ENCODE measurements at regions not wholly inside any gene's neighbourhood (a gene's known extent, or its start where the extent isn't known, plus 50 kb on each side); places are given as distances from the start of the nearest gene placed in this dataset.
A peak's percentile ranks its signal among the peaks of the same experiment; 100 is the strongest.

- ATAC-seq: no peak
- TF ChIP-seq CTCF (IDR thresholded peaks at IDR 0.05): no peak
- Histone ChIP-seq H3K36me3 (ENCODE audit: low read depth) (no peaks in the 10 kb centered on the region), H3K4me3 (no peak overlapping the region), H3K4me1 (ENCODE audit: low read depth) (no peaks in the 10 kb centered on the region), H3K9me3 (peaks cover 10% of the 10 kb centered on the region)
- intact Hi-C loops (cut with DNase I, micrococcal nuclease): no loop called here
- peak in 1 of 3 donors; percentile 16 for DNase-seq
Observed at GRCh38 chr18:78393086-78393862, 586.3 kb upstream of the SALL3 start.

- no peak overlapping the region for H3K4me3 ChIP-seq
- no peak for TF ChIP-seq CTCF (IDR thresholded peaks at IDR 0.05)
- intact Hi-C loops (cut with DNase I, micrococcal nuclease): no loop called here
- no peaks in the 10 kb centered on the region for H3K36me3 ChIP-seq (ENCODE audit: low read depth)
- DNase-seq (no peak), ATAC-seq (no peak)
- peaks cover 4% of the 10 kb centered on the region for H3K9me3 ChIP-seq
- H3K4me1 ChIP-seq (ENCODE audit: low read depth): no peaks in the 10 kb centered on the region
Observed at GRCh38 chr18:78396077-78396476, 583.5 kb upstream of the SALL3 start.

GRCh38 chr18:78396756-78397155 is 582.9 kb upstream of the SALL3 start:
- no peaks in the 10 kb centered on the region for H3K36me3 ChIP-seq (ENCODE audit: low read depth)
- no peak overlapping the region for H3K4me3 ChIP-seq
- H3K4me1 ChIP-seq (ENCODE audit: low read depth): no peaks in the 10 kb centered on the region
- TF ChIP-seq CTCF (IDR thresholded peaks at IDR 0.05): no peak
- intact Hi-C loops (cut with DNase I, micrococcal nuclease): no loop called here
- no peak for DNase-seq
- H3K9me3 ChIP-seq: peaks cover 2% of the 10 kb centered on the region
- no peak for ATAC-seq

- ATAC-seq: no peak
- no peak overlapping the region for H3K4me3 ChIP-seq
- intact Hi-C loops (cut with DNase I, micrococcal nuclease): no loop called here
Observed at GRCh38 chr18:78399992-78400503, 579.6 kb upstream of the SALL3 start.

GRCh38 chr18:78402440-78402839 is 577.2 kb upstream of the SALL3 start:
- no peak for DNase-seq
- no peaks in the 10 kb centered on the region for H3K4me1 ChIP-seq (ENCODE audit: low read depth)
- intact Hi-C loops (cut with DNase I, micrococcal nuclease): no loop called here
- TF ChIP-seq CTCF (IDR thresholded peaks at IDR 0.05): no peak
- no peak overlapping the region for H3K4me3 ChIP-seq
- no peaks in the 10 kb centered on the region for H3K36me3 ChIP-seq (ENCODE audit: low read depth)
- no peaks in the 10 kb centered on the region for H3K9me3 ChIP-seq
- no peak for ATAC-seq

More at GRCh38 chr18:78399992-78400503, 579.6 kb upstream of the SALL3 start:
- no peaks in the 10 kb centered on the region for H3K4me1 ChIP-seq (ENCODE audit: low read depth)
- DNase-seq: no peak
- H3K36me3 ChIP-seq (ENCODE audit: low read depth): no peaks in the 10 kb centered on the region
- no peaks in the 10 kb centered on the region for H3K9me3 ChIP-seq
- no peak for TF ChIP-seq CTCF (IDR thresholded peaks at IDR 0.05)
